Transverse colon (tissue), 4 donors: ENCODE measurements at regions not wholly inside any gene's neighbourhood (a gene's known extent, or its start where the extent isn't known, plus 50 kb on each side); places are given as distances from the start of the nearest gene placed in this dataset.

Experiments used
- CTCF ChIP-seq, 5 experiments: fragments of 200-600 bp in 3 of 5; fragments of 450-650 bp in 2 of 5; sonication (generic) in 3 of 5; IDR thresholded peaks; 1 replicate in 2 of 5; 2 replicates in 3 of 5; pipeline ENCODE4 v1.5.1; 2016 to 2017; ENCODE audit warnings: antibody characterized with exemption in 5 of 5, inconsistent platforms in 3 of 5, mild to moderate bottlenecking in 2 of 5, moderate library complexity in 1 of 5
- POLR2AphosphoS5 ChIP-seq, 3 donors: sonication (generic); formaldehyde crosslinking; IDR thresholded peaks; one replicate each; pipeline ENCODE4 v1.6.1; 2016; ENCODE audit warnings: antibody characterized with exemption in 3 of 3

DNA sequence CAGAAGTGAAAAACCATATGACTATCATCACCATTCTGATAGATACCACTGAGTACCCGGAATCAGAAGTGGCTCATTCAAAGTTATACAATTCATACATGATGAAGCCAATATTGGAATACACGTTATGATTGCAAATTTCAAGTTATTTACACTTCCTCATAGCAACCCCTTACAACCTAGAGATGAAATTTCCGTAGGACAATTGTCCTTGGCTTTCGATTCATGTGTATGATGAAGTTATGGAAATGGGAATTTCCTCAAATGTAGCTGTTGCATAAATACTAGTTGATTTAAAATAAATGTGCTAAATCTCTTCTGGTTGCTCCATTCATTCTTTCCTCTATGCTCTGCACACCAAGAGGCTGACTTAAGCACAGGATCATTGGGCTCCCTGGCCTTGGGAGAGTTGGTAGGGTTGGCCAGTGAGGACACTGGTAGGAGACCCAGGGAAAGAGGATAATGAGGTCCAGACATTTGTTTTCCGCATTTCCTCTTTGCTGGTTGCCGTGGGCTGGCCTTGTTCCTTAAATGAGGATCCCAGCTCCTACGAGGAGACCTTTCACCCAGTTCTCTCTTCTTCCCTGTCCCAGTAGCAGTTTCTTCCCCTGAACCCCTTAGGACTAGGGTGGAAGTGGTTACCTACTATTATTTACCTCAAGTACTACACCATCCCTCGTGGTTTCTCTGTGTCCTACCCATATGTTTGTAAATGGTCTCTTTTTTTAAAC lies 90.3 kb downstream of the ZNF474 start:
- no peak for TF ChIP-seq POLR2AphosphoS5 (IDR thresholded peaks at IDR 0.05)
- TF ChIP-seq CTCF (IDR thresholded peaks at IDR 0.05), result no peak
